ENCODE measurements at regions not wholly inside any gene's neighbourhood (a gene's known extent, or its start where the extent isn't known, plus 50 kb on each side); places are given as distances from the start of the nearest gene placed in this dataset.

- Histone ChIP-seq H3K27me3 (ENCODE audit: control insufficient read depth in 2 of 2, insufficient read depth in 2 of 2, low read length in 2 of 2) (peaks cover 5 to 12% of the 10 kb centered on the region in 2 experiments; a peak in 2 of 5 replicates), H3K4me3 (no peak overlapping the region), H3K4me2 (ENCODE audit: insufficient read depth, low read length) (no peak overlapping the region; the same call in 1 of the 2 replicates), H2AFZ (ENCODE audit: low read depth, low read length) (no peak overlapping the region), H3K79me2 (ENCODE audit: control insufficient read depth, insufficient read depth, low read length) (no peaks in the 10 kb centered on the region), H3K9ac (ENCODE audit: insufficient read depth in 1 of 2, low read depth in 2 of 2, low read length in 2 of 2) (no peak overlapping the region), H3K4me1 (replicated peaks in 1 of 2; ENCODE audit: control insufficient read depth in 2 of 2, insufficient read depth in 2 of 2, low read length in 2 of 2) (no peaks in the 10 kb centered on the region), H3K36me3 (ENCODE audit: control insufficient read depth, insufficient read depth, low read length) (no peaks in the 10 kb centered on the region), H3K27ac (ENCODE audit: extremely low read depth, low read depth, low read length) (no peak overlapping the region), H3K9me3 (replicated peaks; ENCODE audit: control insufficient read depth, insufficient read depth, low read depth, low read length) (no peaks in the 10 kb centered on the region), H4K20me1 (replicated peaks; ENCODE audit: control insufficient read depth, insufficient read depth, low read length) (no peaks in the 10 kb centered on the region), H3K9me1 (ENCODE audit: control insufficient read depth, insufficient read depth, low read length) (no peaks in the 10 kb centered on the region)
- DNase-seq (ENCODE audit: extremely low read depth in 1 of 4, low spot score in 3 of 4) (peak; percentile 32 to 66 (median 37)), FAIRE-seq (peak; percentile 68), ATAC-seq (peak; percentile 92)
- BruUV-seq (replicated peaks) = no TSS peak
- in situ Hi-C loops (cut with MboI) = loop anchor here (5.0 to 10.0 kb wide), 3 partner anchors 226 to 626 kb away; no protein-coding TSS in a partner anchor
- 0% methylated on average over 13 of the region's 13 CpGs for WGBS (ENCODE audit: insufficient coverage, low coverage, missing lambda C conversion rate)
- POLR2A ChIA-PET = interaction anchor here (0.8 kb wide), 1 partner anchor 631 kb away, joined by 5 read pairs; no protein-coding TSS in a partner anchor
- CTCF ChIA-PET (ENCODE audit: low intra/inter-chr PET ratio) = interaction anchor here (0.7 to 1.8 kb wide), 7 partner anchors 383 to 764 kb away, joined by 3 to 9 read pairs (median 4); no protein-coding TSS in a partner anchor
- intact Hi-C loops (cut with micrococcal nuclease) = loop anchor here (1.0 to 2.0 kb wide), 5 partner anchors 229 to 630 kb away; no protein-coding TSS in a partner anchor
- 0 out of 2 replicates have a peak, but pooled peaks have one; percentile 12 for TF ChIP-seq ZNF384 (IDR thresholded peaks at IDR 0.05; ENCODE audit: low read depth, low read length)
- no peak for TF ChIP-seq PBX2 (CRISPR knock-in tag; IDR thresholded peaks at IDR 0.05; ENCODE audit: low read depth)
- peak; percentile 31; the same call in 1 of the 2 replicates for TF ChIP-seq PBX2 (tag; conservative IDR thresholded peaks at IDR 0.05; ENCODE audit: low read depth)
- peak; percentile 82 for TF ChIP-seq DEAF1 (CRISPR knock-in tag; IDR thresholded peaks at IDR 0.05)
- TF ChIP-seq ZNF140 (CRISPR knock-in tag; IDR thresholded peaks at IDR 0.05) = no peak
- TF ChIP-seq ELF1 (tag; IDR thresholded peaks at IDR 0.05) = no peak
- TF ChIP-seq SMC3 (conservative IDR thresholded peaks at IDR 0.05; ENCODE audit: insufficient read depth, low read depth, low read length) = peak; percentile 72
- TF ChIP-seq RB1 (IDR thresholded peaks at IDR 0.05; ENCODE audit: low read depth) = peak; percentile 40; the same call in 1 of the 2 replicates
- peak; percentile 81 to 91 for TF ChIP-seq RAD21 (CRISPR knock-in tag; conservative IDR thresholded peaks at IDR 0.05 in 1 of 2, IDR thresholded peaks at IDR 0.05 in 1 of 2)
- no peak for TF ChIP-seq RBM25 (IDR thresholded peaks at IDR 0.05; ENCODE audit: low read depth, low read length, severe bottlenecking)
- no peak for TF ChIP-seq ZNF354B (CRISPR knock-in tag; IDR thresholded peaks at IDR 0.05)
- peak; percentile 65; the same call in 1 of the 2 replicates for TF ChIP-seq ARID2 (IDR thresholded peaks at IDR 0.05)
- TF ChIP-seq STAG1 (CRISPR knock-in tag; IDR thresholded peaks at IDR 0.05; ENCODE audit: borderline replicate concordance) = peak; percentile 90; the same call in 1 of the 2 replicates
- TF ChIP-seq RBM34 (IDR thresholded peaks at IDR 0.05; ENCODE audit: borderline replicate concordance, insufficient read depth, low read length) = no peak
- no peak for TF ChIP-seq MTF1 (CRISPR knock-in tag; IDR thresholded peaks at IDR 0.05; ENCODE audit: borderline replicate concordance)
These were observed 59.6 kb upstream of the PAX6 start for GRCh38 chr11:31870609-31871309.
